ENCODE measurements at regions not wholly inside any gene's neighbourhood (a gene's known extent, or its start where the extent isn't known, plus 50 kb on each side); places are given as distances from the start of the nearest gene placed in this dataset.

DNA sequence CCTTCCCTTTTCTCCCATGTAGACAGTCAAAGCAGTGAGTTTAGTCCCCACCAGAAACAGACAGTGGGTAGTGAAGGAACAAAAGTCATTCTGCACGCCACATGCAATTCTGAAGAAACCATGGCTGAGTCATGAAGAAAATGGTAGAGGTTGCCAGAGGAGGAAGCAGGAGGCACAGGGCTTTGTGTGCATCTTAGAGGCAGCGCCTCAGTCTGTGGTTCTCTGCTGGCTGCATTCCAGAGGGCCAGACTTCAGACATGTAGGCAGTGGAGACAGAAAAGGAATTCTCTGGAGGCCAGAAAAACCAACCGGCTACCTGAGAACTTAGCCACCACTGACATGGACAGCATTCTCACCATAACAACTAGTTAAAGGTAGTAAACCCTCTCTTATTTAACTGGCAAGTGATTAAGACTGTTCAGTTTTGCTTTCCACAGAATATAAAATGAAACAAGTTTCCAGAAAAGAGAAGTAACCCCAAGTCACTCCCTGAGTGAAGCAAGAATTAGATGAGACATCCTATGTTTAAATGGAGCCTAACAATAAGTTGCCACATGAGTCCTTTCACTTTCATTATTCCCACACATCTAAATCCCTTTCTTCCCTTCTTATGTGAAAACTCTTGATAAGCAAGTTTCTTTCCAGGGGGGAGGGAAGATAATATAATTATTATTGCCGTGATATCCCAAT is 556.1 kb downstream of the SOX6 start:
- no peak for DNase-seq (ENCODE audit: low read depth in 2 of 2, low spot score in 1 of 2)

DNA sequence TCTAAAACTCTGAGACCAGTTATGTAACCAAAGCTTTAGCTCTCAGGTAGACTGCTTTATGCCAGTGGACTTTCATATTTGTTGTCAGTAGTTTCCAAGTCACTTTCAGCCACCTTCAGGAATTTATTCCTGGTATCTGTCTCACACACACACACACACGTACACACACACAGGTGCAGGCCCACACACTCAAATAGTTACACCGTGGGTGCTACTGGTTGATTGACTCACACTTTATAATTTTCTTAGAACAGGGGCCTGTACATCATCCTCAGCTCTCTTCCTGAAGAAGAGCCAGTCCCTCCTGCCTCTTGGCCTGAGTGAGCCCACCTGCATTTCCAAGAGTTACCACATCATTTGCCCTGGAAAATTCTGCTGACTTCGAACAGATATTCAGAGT is 555.2 kb downstream of the SOX6 start:
- DNase-seq (ENCODE audit: low read depth in 2 of 2, low spot score in 1 of 2): no peak

DNA sequence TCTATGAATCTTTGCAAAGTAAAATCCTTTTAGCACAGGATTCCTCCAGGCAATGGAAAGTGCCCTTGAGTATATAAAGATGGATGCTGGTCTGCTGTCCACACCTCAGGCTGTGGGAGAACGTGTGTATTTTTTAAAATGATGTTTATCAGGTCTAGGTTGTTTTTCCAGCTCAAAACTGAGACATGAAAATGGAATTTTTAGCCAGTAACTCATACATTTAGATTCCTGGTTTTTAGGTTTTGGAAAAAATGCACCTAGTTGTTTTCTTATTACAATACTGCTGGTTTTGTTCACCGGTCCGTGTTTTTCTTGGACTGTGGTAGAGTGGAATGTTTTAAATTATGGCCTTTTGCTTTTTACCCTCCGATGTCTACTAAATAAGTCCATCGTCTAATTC is 554.7 kb downstream of the SOX6 start:
- DNase-seq (ENCODE audit: low read depth in 2 of 2, low spot score in 1 of 2): no peak

- DNase-seq (ENCODE audit: low read depth in 2 of 2, low spot score in 1 of 2): no peak
These were observed 550.6 kb downstream of the SOX6 start for GRCh38 chr11:15805726-15806125.

GRCh38 chr11:15806217-15806616 is 550.1 kb downstream of the SOX6 start:
- DNase-seq (ENCODE audit: low read depth in 2 of 2, low spot score in 1 of 2): no peak

DNA sequence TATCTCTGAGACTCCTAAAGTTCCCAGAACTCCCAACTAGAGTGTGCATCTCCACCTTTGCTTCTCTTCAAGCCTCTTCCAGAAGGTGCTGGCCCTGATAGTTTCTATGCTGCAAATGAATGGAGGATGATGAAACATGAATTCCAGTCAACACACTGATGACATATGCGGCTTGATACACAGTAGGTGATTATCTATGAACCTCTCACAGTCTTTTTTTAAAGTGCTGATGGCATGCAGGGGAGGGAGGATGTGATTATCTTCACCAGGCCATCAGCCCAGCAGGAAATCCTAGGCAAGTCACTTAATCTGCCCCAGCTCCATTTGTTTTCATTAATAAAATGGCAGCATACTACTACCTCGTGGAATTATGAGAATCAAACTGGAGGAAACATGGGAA is 548.5 kb downstream of the SOX6 start:
- no peak for DNase-seq (ENCODE audit: low read depth in 2 of 2, low spot score in 1 of 2)

DNA sequence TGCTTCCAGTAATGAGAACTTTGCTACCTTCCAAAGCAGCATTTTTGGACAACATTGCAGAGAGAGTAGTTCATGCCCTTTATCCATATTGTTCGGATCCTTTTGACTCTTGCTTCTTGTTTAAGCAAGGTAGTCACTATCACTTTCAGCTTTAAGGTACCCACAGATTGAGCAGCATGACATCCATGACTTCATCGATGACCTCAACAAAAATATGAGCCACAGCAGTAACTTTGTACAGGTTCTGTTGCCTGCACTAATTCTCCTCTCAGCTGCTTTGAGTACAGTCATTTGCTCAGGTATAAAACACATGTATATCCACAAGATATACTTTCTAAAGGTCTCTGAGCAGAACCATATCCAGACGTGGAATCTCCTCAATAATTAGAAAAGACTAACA is 546.3 kb downstream of the SOX6 start:
- DNase-seq (ENCODE audit: low read depth in 2 of 2, low spot score in 1 of 2): no peak

DNA sequence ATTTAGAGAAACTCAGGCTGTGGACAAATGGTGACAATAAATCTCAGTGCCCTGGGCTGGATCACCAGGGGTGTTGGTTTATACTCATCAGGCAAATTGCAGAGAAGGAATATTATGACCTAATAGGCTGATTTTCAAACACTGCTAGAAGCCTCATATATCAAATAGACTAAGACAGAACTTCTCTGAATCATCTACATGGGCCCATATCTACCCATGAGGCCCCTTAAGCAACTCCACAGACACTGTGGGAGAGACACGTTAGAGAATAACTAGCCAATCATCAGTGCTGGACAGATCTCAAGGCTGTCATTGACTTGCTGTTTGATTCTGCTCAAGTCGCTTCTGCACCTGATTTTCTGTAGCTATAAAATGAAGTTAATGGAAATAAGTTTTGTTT is 545.8 kb downstream of the SOX6 start:
- DNase-seq (ENCODE audit: low read depth in 2 of 2, low spot score in 1 of 2): no peak

- no peak for DNase-seq (ENCODE audit: low read depth in 2 of 2, low spot score in 1 of 2)
These were observed 540.8 kb downstream of the SOX6 start for GRCh38 chr11:15815246-15816195.

DNA sequence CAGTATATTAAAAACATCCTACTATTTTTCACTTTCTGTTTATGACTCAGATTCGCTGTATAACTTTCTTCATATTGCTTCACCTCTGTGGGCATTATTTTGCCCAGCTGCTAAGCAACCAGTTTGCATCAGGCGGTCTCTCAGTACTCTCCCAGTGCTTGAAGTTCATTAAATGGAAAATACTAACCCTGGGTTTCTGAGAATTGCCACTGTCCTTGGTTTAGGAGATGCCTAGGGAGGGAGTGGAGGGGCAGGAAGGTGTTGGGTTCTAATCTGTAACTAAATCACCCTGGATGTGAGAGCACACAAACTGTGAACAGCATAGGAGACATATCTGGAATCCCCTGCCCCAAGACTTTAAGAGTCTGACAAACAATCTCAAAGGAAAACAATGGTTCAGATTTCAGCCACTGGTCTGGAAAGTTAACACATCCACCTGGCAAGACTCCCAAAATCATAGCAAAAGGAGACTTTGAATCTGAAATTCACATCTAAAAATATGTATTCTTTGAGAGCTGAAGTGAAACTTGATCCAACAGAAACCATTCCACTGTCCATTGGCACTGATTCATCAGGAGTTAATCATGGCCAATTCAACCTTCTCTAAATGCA is 540.0 kb downstream of the SOX6 start:
- no peak for DNase-seq (ENCODE audit: low read depth in 2 of 2, low spot score in 1 of 2)

- DNase-seq (ENCODE audit: low read depth in 2 of 2, low spot score in 1 of 2): no peak
These were observed 539.3 kb downstream of the SOX6 start for GRCh38 chr11:15817001-15817400.

DNA sequence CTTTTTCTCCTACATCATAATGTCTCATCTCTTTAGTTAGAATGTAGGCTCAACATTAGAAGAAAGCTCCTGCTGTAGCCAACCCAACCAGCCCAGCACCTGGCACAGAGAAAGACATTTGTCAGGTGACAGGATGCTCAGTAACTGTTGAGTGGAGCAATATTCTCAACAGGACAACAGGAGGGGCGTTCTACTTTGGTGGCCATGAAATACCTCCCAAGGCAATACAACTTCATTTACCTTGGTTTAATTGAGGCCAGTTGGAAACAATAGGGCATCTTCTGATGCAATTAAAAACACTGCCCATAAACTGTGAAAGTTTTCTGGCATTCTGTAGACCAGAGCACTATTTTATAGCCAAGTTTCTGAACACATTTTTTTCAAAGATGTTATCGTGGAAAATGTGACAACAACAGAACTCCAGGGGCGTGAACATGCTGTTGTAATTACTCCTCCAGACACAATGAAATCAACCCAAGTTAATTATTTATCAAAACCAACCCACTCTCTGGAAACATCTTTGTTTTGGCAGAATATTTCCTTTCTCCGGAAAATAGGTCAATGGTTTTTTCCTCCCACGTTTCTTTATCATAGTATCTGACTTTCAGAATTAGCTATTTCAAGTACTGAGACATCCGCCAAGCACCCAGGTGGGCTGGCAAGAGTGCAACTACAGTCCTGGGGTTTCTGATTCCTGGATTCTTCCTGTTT is 538.1 kb downstream of the SOX6 start:
- no peak for DNase-seq (ENCODE audit: low read depth in 2 of 2, low spot score in 1 of 2)

- DNase-seq (ENCODE audit: low read depth in 2 of 2, low spot score in 1 of 2): no peak
These were observed 536.6 kb downstream of the SOX6 start for GRCh38 chr11:15819679-15820286.

- no peak for DNase-seq (ENCODE audit: low read depth in 2 of 2, low spot score in 1 of 2)
These were observed 534.9 kb downstream of the SOX6 start for GRCh38 chr11:15821451-15821850.

DNA sequence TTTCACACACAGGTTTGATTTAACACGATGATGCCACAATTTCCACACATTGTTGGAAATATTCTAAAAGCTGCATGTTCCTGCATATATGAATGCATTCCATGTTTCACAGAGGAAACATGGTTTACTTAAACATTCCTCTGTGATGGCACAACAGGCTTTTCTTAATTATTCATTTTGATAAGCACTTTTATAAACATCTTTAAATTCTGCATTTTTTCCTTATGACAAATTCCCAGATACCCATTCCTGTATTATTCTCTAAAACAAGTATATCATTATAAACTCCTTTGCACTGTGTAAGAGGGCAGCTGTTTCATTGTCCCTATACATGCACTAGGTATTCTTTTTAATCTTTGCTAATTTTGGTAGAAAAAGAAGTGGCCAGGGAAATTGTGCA is 532.3 kb downstream of the SOX6 start:
- DNase-seq (ENCODE audit: low read depth in 2 of 2, low spot score in 1 of 2): no peak

- DNase-seq (ENCODE audit: low read depth in 2 of 2, low spot score in 1 of 2): no peak
These were observed 530.2 kb downstream of the SOX6 start for GRCh38 chr11:15825976-15826650.

GRCh38 chr11:15826826-15827225 is 529.5 kb downstream of the SOX6 start:
- DNase-seq (ENCODE audit: low read depth in 2 of 2, low spot score in 1 of 2): no peak

DNA sequence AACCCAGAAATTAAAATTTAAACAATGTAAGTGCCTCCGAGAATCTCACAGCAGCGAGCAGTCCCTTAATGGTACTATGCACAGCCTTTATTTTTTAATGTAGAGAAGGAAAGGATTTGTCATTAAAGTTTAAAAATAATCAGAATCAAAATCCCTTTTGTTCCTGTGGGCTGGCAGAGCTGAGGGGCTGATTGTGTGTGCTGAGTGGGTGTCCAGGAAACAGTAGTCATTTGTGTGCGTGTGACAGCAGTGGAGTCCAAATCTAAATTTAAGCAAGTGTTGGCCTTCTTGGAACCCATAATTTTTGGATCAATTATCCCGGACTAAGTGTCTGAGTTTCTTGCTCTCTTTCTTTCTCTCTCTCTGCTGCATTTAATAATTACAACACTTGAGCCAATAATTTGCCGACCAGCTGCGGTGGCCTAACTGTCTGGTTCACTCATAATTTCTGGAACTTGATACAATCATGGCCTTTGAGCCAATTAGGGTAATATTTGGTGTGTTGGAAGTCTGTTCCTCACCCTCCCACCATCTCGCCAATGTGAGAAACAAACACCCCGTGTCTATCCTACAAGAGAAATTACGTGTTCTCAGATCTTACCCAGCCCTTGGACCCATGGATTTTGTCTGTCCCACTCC is 528.0 kb downstream of the SOX6 start:
- DNase-seq (ENCODE audit: low read depth in 2 of 2, low spot score in 1 of 2): no peak

DNA sequence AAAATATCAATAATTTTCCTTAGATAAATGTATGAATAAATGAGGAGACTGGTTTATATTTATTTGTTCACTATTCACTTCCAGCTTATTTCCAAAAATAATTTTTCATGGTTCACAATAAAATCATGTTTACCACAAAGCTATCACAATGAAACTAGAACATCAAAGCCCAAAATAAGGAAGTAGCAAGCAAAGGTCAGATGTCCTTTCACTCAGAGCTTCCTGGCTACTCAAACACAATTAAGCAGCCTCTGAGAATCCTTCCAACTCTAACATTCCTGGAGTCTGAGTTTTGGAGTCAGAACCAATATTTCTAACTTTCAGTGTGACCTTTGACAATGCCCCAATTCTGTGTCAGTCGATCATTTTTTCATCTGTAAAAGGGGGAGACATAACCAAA is 527.0 kb downstream of the SOX6 start:
- DNase-seq (ENCODE audit: low read depth in 2 of 2, low spot score in 1 of 2): no peak

Measured in stimulated activated CD8-positive, alpha-beta memory T cell treated with anti-CD3 and anti-CD28 coated beads, Interleukin-4, amount 100 ng/mL, for 4 hours (primary cell).